Fibroblast of lung (primary cell): ENCODE measurements at regions not wholly inside any gene's neighbourhood (a gene's known extent, or its start where the extent isn't known, plus 50 kb on each side); places are given as distances from the start of the nearest gene placed in this dataset.

Experiments used
- CTCF ChIP-seq, 2 donors: IDR thresholded peaks in 1 of 2; conservative IDR thresholded peaks in 1 of 2; 1 replicate in 1 of 2; 2 replicates in 1 of 2; pipeline ENCODE4 v1.5.1; 2011 to 2012; ENCODE audit warnings: low read length in 2 of 2, control low read depth in 1 of 2, inconsistent platforms in 1 of 2, low read depth in 1 of 2, mild to moderate bottlenecking in 1 of 2
- EZH2 ChIP-seq: IDR thresholded peaks from 2 replicates; pipeline ENCODE4 v1.5.1; 2012; ENCODE audit warnings: low read length, control low read depth, mild to moderate bottlenecking; ENCODE audit errors: missing control alignments

GRCh38 chr4:178823673-178824295, 1381.5 kb upstream of the AGA start:
- TF ChIP-seq CTCF (conservative IDR thresholded peaks at IDR 0.05 in 1 of 2, IDR thresholded peaks at IDR 0.05 in 1 of 2; ENCODE audit: low read depth in 1 of 2, low read length in 2 of 2) (no peak), EZH2 (no peak)
